Keratinocyte (primary cell): ENCODE measurements at regions not wholly inside any gene's neighbourhood (a gene's known extent, or its start where the extent isn't known, plus 50 kb on each side); places are given as distances from the start of the nearest gene placed in this dataset.

ENCODE experiments used
- DNase-seq: peaks from one replicate; pipeline ENCODE4 v3.0.0-alpha.2; 2011; ENCODE audit warnings: low read depth, missing footprints, low spot score
- FAIRE-seq: peaks from 2 replicates; lab custom pipeline; 2011; peaks lifted over from hg19 to GRCh38; lab: Jason Lieb, UNC
- H2AFZ ChIP-seq: 2 replicates; pipeline ENCODE4 v1.6.0; 2012; ENCODE audit warnings: low read length, control low read depth, inconsistent platforms; ENCODE audit not compliant: control insufficient read depth
- H3K27ac ChIP-seq: 2 replicates; pipeline ENCODE4 v1.5.1; 2011; ENCODE audit warnings: low read length; ENCODE audit not compliant: control insufficient read depth, insufficient read depth
- H3K27me3 ChIP-seq: 3 replicates; pipeline ENCODE4 v1.6.0; 2011; ENCODE audit warnings: low read length; ENCODE audit not compliant: control insufficient read depth, insufficient read depth; ENCODE audit errors: extremely low read depth
- H3K36me3 ChIP-seq, 2 experiments: 2 replicates in 1 of 2; 3 replicates in 1 of 2; pipeline ENCODE4 v1.5.1; 2011; ENCODE audit warnings: low read length in 2 of 2, mild to moderate bottlenecking in 1 of 2; ENCODE audit not compliant: control insufficient read depth in 2 of 2, insufficient read depth in 2 of 2; ENCODE audit errors: extremely low read depth in 1 of 2
- H3K4me1 ChIP-seq: 3 replicates; pipeline ENCODE4 v1.5.1; 2011; ENCODE audit warnings: low read length; ENCODE audit not compliant: control insufficient read depth, insufficient read depth; ENCODE audit errors: extremely low read depth
- H3K4me2 ChIP-seq: 3 replicates; pipeline ENCODE4 v1.6.0; 2011; ENCODE audit warnings: low read depth, low read length; ENCODE audit not compliant: control insufficient read depth, insufficient read depth; ENCODE audit errors: extremely low read depth
- H3K4me3 ChIP-seq, 3 experiments: fragments of 200-600 bp in 1 of 3; sonication (generic) in 1 of 3; 2 replicates in 2 of 3; 3 replicates in 1 of 3; pipeline ENCODE4 v1.5.1; 2011 to 2016; ENCODE audit warnings: low read length in 3 of 3, mild to moderate bottlenecking in 3 of 3, control low read depth in 2 of 3, inconsistent platforms in 1 of 3, low read depth in 1 of 3, mixed read lengths in 1 of 3, mixed run types in 1 of 3, moderate library complexity in 1 of 3; ENCODE audit not compliant: control insufficient read depth in 2 of 3, insufficient read depth in 2 of 3; ENCODE audit errors: extremely low read depth in 1 of 3
- H3K79me2 ChIP-seq: 2 replicates; pipeline ENCODE4 v1.6.0; 2012; ENCODE audit warnings: low read length; ENCODE audit not compliant: control insufficient read depth, insufficient read depth
- H3K9ac ChIP-seq: 3 replicates; pipeline ENCODE4 v1.6.0; 2011; ENCODE audit warnings: low read length; ENCODE audit not compliant: control insufficient read depth, insufficient read depth; ENCODE audit errors: extremely low read depth
- H3K9me1 ChIP-seq: 3 replicates; pipeline ENCODE4 v1.6.0; 2011; ENCODE audit warnings: low read length; ENCODE audit not compliant: control insufficient read depth, insufficient read depth; ENCODE audit errors: extremely low read depth
- H3K9me3 ChIP-seq: 2 replicates; pipeline ENCODE4 v1.5.1; 2012; ENCODE audit warnings: low read depth, low read length; ENCODE audit not compliant: control insufficient read depth
- H4K20me1 ChIP-seq: 3 replicates; pipeline ENCODE4 v1.6.0; 2011; ENCODE audit warnings: low read length; ENCODE audit not compliant: control insufficient read depth, insufficient read depth; ENCODE audit errors: extremely low read depth
- EZH2 ChIP-seq: IDR thresholded peaks from one replicate; pipeline ENCODE4 v1.6.1; 2012; ENCODE audit warnings: inconsistent platforms, mild to moderate bottlenecking, low read length, moderate library complexity
- dilution Hi-C: fragments of 300-500 bp; cut with MboI; formaldehyde crosslinking; loops from one replicate; pipeline ENCODE4 v1.7.0; 2020; ENCODE audit warnings: low sequenced_read_pairs; ENCODE audit not compliant: extremely low pct_ligation_motif_present
- TF ChIP-seq, protein P1 (sequence below), 3 experiments: IDR thresholded peaks in 1 of 3; conservative IDR thresholded peaks in 1 of 3; optimal IDR thresholded peaks in 1 of 3; 2 replicates in 2 of 3; 3 replicates in 1 of 3; pipeline versions ENCODE3 to v1.5.1; 2011; ENCODE audit warnings: low read length in 3 of 3, mild to moderate bottlenecking in 3 of 3, moderate library complexity in 2 of 3, control low read depth in 1 of 3, inconsistent platforms in 1 of 3; ENCODE audit not compliant: insufficient read depth in 2 of 3; ENCODE audit errors: extremely low read depth in 1 of 3

DNA sequence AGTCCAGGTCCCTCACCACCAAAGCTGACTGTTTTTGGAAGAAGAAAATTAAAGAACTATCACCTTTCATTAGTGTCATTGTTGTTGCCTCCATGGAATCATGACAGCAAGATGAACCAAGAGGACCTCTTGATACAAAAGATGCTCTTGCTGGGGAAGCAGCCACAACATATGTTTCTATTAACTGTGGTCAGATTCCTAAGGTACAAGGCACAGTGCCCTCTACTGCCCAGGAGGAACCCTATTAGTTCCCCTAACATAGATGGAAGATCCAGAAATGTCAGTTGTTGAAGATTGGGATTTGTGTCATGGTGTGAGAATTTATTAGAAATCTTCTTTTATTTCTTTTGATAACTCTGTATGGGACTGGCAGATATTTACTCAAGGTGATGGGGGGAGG lies 188.2 kb upstream of the ANKFN1 start:
- DNase-seq (no peak), FAIRE-seq (no peak)
- no peak overlapping the region for H3K27ac ChIP-seq
- no peaks in the 10 kb centered on the region for H3K27me3 ChIP-seq
- no peaks in the 10 kb centered on the region for H3K79me2 ChIP-seq
- no peaks in the 10 kb centered on the region for H3K9me1 ChIP-seq
- no peaks in the 10 kb centered on the region for H4K20me1 ChIP-seq
- no peak overlapping the region for H3K4me2 ChIP-seq
- H3K4me3 ChIP-seq, result no peak overlapping the region
- no peaks in the 10 kb centered on the region for H3K9me3 ChIP-seq
- no peaks in the 10 kb centered on the region for H3K36me3 ChIP-seq
- H2AFZ ChIP-seq, result no peak overlapping the region
- no peak overlapping the region for H3K9ac ChIP-seq
- dilution Hi-C loops, result no loop called here
- no peak for TF ChIP-seq EZH2
- TF ChIP-seq, protein P1, sequence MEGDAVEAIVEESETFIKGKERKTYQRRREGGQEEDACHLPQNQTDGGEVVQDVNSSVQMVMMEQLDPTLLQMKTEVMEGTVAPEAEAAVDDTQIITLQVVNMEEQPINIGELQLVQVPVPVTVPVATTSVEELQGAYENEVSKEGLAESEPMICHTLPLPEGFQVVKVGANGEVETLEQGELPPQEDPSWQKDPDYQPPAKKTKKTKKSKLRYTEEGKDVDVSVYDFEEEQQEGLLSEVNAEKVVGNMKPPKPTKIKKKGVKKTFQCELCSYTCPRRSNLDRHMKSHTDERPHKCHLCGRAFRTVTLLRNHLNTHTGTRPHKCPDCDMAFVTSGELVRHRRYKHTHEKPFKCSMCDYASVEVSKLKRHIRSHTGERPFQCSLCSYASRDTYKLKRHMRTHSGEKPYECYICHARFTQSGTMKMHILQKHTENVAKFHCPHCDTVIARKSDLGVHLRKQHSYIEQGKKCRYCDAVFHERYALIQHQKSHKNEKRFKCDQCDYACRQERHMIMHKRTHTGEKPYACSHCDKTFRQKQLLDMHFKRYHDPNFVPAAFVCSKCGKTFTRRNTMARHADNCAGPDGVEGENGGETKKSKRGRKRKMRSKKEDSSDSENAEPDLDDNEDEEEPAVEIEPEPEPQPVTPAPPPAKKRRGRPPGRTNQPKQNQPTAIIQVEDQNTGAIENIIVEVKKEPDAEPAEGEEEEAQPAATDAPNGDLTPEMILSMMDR (optimal IDR thresholded peaks at IDR 0.05 in 1 of 3, IDR thresholded peaks at IDR 0.05 in 1 of 3, conservative IDR thresholded peaks at IDR 0.05 in 1 of 3; ENCODE audit: extremely low read depth in 1 of 3, insufficient read depth in 2 of 3, low read length in 3 of 3), result no peak
- H3K4me1 ChIP-seq, result peaks cover 12% of the 10 kb centered on the region

DNA sequence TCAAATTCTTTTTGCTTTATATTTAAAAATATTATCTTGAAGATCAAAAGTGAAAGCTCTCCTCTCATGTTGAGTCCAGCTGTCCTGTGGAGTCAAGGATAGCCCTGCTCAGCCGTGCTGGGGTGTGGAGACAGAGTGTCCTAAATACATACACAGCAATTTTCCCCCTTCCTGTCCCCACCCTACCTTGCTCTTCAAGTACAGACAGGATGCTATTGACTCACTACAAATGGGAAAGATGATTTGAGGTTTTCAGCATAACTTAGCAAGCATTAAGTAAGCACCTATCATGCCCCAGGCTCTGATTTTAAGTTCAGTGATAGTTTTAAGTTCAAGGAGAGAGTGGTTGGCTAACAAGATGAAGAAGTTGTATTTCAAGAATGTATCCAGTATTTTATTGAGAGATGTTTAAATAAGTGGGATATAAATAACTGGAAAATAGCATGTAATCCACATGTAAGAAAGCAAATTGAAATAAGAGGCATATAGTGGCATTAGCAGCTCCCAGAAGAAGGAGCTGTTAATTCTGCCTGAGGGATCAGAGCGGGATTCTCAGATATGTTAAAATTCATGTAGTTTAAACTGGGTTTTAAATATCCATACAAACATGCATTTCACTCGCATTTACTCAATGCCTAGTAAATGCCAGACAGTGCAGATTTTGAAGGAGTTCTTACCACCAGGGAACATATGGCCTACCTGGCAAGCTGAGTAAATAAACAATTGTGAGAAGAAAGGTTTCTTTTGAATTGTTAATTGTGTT lies 183.5 kb upstream of the ANKFN1 start:
- no peaks in the 10 kb centered on the region for H3K79me2 ChIP-seq
- peak; percentile 26 for DNase-seq
- no peaks in the 10 kb centered on the region for H3K27me3 ChIP-seq
- peaks cover 14% of the 10 kb centered on the region for H3K4me1 ChIP-seq
- H3K9me1 ChIP-seq, result no peaks in the 10 kb centered on the region
- no peaks in the 10 kb centered on the region for H4K20me1 ChIP-seq
- no peak overlapping the region for H3K27ac ChIP-seq
- dilution Hi-C loops, result no loop called here
- H3K9me3 ChIP-seq, result no peaks in the 10 kb centered on the region
- no peak overlapping the region for H2AFZ ChIP-seq
- no peak overlapping the region for H3K4me3 ChIP-seq
- peak; percentile 61 for FAIRE-seq
- TF ChIP-seq EZH2, result no peak
- TF ChIP-seq, protein P1 (optimal IDR thresholded peaks at IDR 0.05 in 1 of 3, IDR thresholded peaks at IDR 0.05 in 1 of 3, conservative IDR thresholded peaks at IDR 0.05 in 1 of 3; ENCODE audit: extremely low read depth in 1 of 3, insufficient read depth in 2 of 3, low read length in 3 of 3), result no peak
- H3K36me3 ChIP-seq, result no peaks in the 10 kb centered on the region
- no peak overlapping the region for H3K9ac ChIP-seq
- peak overlapping the region; percentile 35 for H3K4me2 ChIP-seq
